GM23248 (cell line): ENCODE measurements at regions not wholly inside any gene's neighbourhood (a gene's known extent, or its start where the extent isn't known, plus 50 kb on each side); places are given as distances from the start of the nearest gene placed in this dataset.

Experiments used
- DNase-seq: peaks from one replicate; pipeline ENCODE4 v3.0.0-alpha.2; 2015
- H2AFZ ChIP-seq: fragments of 200-600 bp; sonication (generic); 2 replicates; pipeline ENCODE4 v1.6.1; 2016; ENCODE audit warnings: antibody characterized with exemption
- H3F3A ChIP-seq: fragments of 200-600 bp; sonication (generic); 2 replicates; pipeline ENCODE4 v1.6.1; 2016; ENCODE audit warnings: mild to moderate bottlenecking, antibody characterized with exemption, mixed run types; ENCODE audit not compliant: insufficient read depth
- H3K27ac ChIP-seq: fragments of 200-600 bp; sonication (generic); 2 replicates; pipeline ENCODE4 v1.5.1; 2016; ENCODE audit warnings: mild to moderate bottlenecking
- H3K27me3 ChIP-seq: fragments of 200-600 bp; sonication (generic); replicated peaks from 2 replicates; pipeline ENCODE4 v1.6.1; 2016; ENCODE audit warnings: mild to moderate bottlenecking; ENCODE audit not compliant: insufficient read depth
- H3K36me3 ChIP-seq: fragments of 200-600 bp; sonication (generic); 2 replicates; pipeline ENCODE4 v1.6.1; 2016; ENCODE audit warnings: low read depth, mild to moderate bottlenecking
- H3K4me1 ChIP-seq: fragments of 200-600 bp; sonication (generic); 2 replicates; pipeline ENCODE4 v1.6.1; 2016; ENCODE audit warnings: mild to moderate bottlenecking; ENCODE audit not compliant: insufficient read depth
- H3K4me2 ChIP-seq: fragments of 200-600 bp; sonication (generic); one replicate; pipeline ENCODE4 v1.6.1; 2016; ENCODE audit warnings: mild to moderate bottlenecking; ENCODE audit not compliant: unreplicated experiment
- H3K4me3 ChIP-seq: fragments of 200-600 bp; sonication (generic); 2 replicates; pipeline ENCODE4 v1.5.1; 2016; ENCODE audit warnings: mild to moderate bottlenecking
- H3K79me2 ChIP-seq: fragments of 200-600 bp; sonication (generic); 2 replicates; pipeline ENCODE4 v1.6.1; 2016; ENCODE audit warnings: mild to moderate bottlenecking; ENCODE audit not compliant: insufficient read depth
- H3K9ac ChIP-seq: fragments of 200-600 bp; sonication (generic); 2 replicates; pipeline ENCODE4 v1.6.1; 2016; ENCODE audit warnings: mild to moderate bottlenecking
- H3K9me2 ChIP-seq: fragments of 200-600 bp; sonication (generic); 2 replicates; pipeline ENCODE4 v1.6.1; 2016; ENCODE audit warnings: mixed run types, mild to moderate bottlenecking, moderate library complexity; ENCODE audit not compliant: insufficient read depth
- H3K9me3 ChIP-seq: fragments of 200-600 bp; sonication (generic); one replicate; pipeline ENCODE4 v1.6.1; 2017; ENCODE audit warnings: low read depth
- H4K20me1 ChIP-seq: fragments of 200-600 bp; sonication (generic); 2 replicates; pipeline ENCODE4 v1.6.0; 2016; ENCODE audit not compliant: insufficient read depth
- EZH2 ChIP-seq: fragments of 200-600 bp; sonication (generic); IDR thresholded peaks from 2 replicates; pipeline ENCODE4 v1.6.1; 2018; ENCODE audit warnings: antibody characterized with exemption, mild to moderate bottlenecking; ENCODE audit not compliant: insufficient read depth, poor library complexity, severe bottlenecking
- EZH2phosphoT487 ChIP-seq: fragments of 200-600 bp; sonication (generic); IDR thresholded peaks from 2 replicates; pipeline ENCODE4 v1.6.1; 2018; ENCODE audit warnings: antibody characterized with exemption, moderate library complexity, mild to moderate bottlenecking, low read depth; ENCODE audit not compliant: insufficient read depth
- WGBS, 2 experiments: methylation state at CpG; one replicate each; pipeline ENCODE4 v1.1.6; 2015 to 2017; ENCODE audit warnings: low lambda C conversion rate in 2 of 2, low coverage in 1 of 2; ENCODE audit errors: missing lambda C conversion rate in 2 of 2; 5-methylcytosine and 5-hydroxymethylcytosine counted together
- in situ Hi-C: fragments of 300-500 bp; cut with MboI; formaldehyde crosslinking; loops from 2 replicates; pipeline ENCODE4 v1.15.0; 2020

GRCh38 chr15:57773051-57773450 is 66.5 kb downstream of the POLR2M start:
- Histone ChIP-seq H3K27me3 (no peaks in the 10 kb centered on the region), H3K4me3 (no peak overlapping the region), H3K4me1 (peaks cover 11% of the 10 kb centered on the region), H3K79me2 (no peaks in the 10 kb centered on the region), H3K9ac (no peak overlapping the region), H4K20me1 (no peaks in the 10 kb centered on the region), H3K36me3 (no peaks in the 10 kb centered on the region), H3K27ac (no peak overlapping the region), H3K4me2 (no peak overlapping the region), H2AFZ (no peak overlapping the region), H3F3A (0 out of 2 replicates have a peak, but pooled peaks cover 11% of the 10 kb centered on the region), H3K9me3 (no peaks in the 10 kb centered on the region), H3K9me2 (no peaks in the 10 kb centered on the region)
- TF ChIP-seq EZH2phosphoT487 (no peak), EZH2 (no peak)
- in situ Hi-C loops: no loop called here
- no peak for DNase-seq
- WGBS, 2 experiments: 87 to 96% methylated on average over 2 of the region's 2 CpGs

- Histone ChIP-seq H3K27me3 (no peaks in the 10 kb centered on the region), H3K9ac (no peak overlapping the region), H3K4me2 (no peak overlapping the region), H3K9me2 (no peaks in the 10 kb centered on the region), H3F3A (0 out of 2 replicates have a peak, but pooled peaks cover 5% of the 10 kb centered on the region), H3K9me3 (no peaks in the 10 kb centered on the region), H3K4me3 (no peak overlapping the region), H3K4me1 (no peaks in the 10 kb centered on the region), H3K36me3 (no peaks in the 10 kb centered on the region), H3K27ac (no peak overlapping the region), H3K79me2 (no peaks in the 10 kb centered on the region), H2AFZ (no peak overlapping the region), H4K20me1 (no peaks in the 10 kb centered on the region)
- TF ChIP-seq EZH2 (no peak), EZH2phosphoT487 (no peak)
- DNase-seq: no peak
- in situ Hi-C loops: no loop called here
- 73 to 93% methylated on average over 3 to 4 of the region's 4 CpGs for WGBS, 2 experiments
Measured at GRCh38 chr15:57777003-57777402, 70.5 kb downstream of the POLR2M start.

GRCh38 chr15:57780471-57780870 is 74.0 kb downstream of the POLR2M start:
- Histone ChIP-seq H3K27ac (no peak overlapping the region), H3K9me3 (no peaks in the 10 kb centered on the region), H3K36me3 (no peaks in the 10 kb centered on the region), H3F3A (peaks cover 20% of the 10 kb centered on the region), H3K27me3 (no peaks in the 10 kb centered on the region), H4K20me1 (no peaks in the 10 kb centered on the region), H3K79me2 (no peaks in the 10 kb centered on the region), H3K4me3 (no peak overlapping the region), H3K4me2 (no peak overlapping the region), H3K9me2 (no peaks in the 10 kb centered on the region), H2AFZ (no peak overlapping the region), H3K4me1 (peaks cover 19% of the 10 kb centered on the region), H3K9ac (no peak overlapping the region)
- DNase-seq: no peak
- 15 to 16% methylated on average over 4 of the region's 4 CpGs for WGBS, 2 experiments
- no peak for TF ChIP-seq EZH2phosphoT487
- in situ Hi-C loops: no loop called here

GRCh38 chr15:57782731-57783130 is 76.2 kb downstream of the POLR2M start:
- Histone ChIP-seq H3K27ac (peak overlapping the region; percentile 10; the same call in 1 of the 2 replicates), H3K4me1 (peaks cover 19% of the 10 kb centered on the region), H3K9ac (no peak overlapping the region), H3K9me2 (no peaks in the 10 kb centered on the region), H3K4me3 (no peak overlapping the region), H3K36me3 (no peaks in the 10 kb centered on the region), H2AFZ (peak overlapping the region; percentile 12; the same call in 1 of the 2 replicates), H3K4me2 (peak overlapping the region; percentile 63), H3K79me2 (no peaks in the 10 kb centered on the region), H4K20me1 (no peaks in the 10 kb centered on the region), H3K27me3 (no peaks in the 10 kb centered on the region), H3F3A (peaks cover 20% of the 10 kb centered on the region), H3K9me3 (no peaks in the 10 kb centered on the region)
- 59 to 65% methylated on average over 6 of the region's 6 CpGs for WGBS, 2 experiments
- TF ChIP-seq EZH2phosphoT487 (no peak), EZH2 (no peak)
- peak; percentile 34 for DNase-seq
- in situ Hi-C loops: no loop called here

GRCh38 chr15:57784081-57784511 is 77.6 kb downstream of the POLR2M start:
- no peaks in the 10 kb centered on the region for H3K9me3 ChIP-seq
- peak overlapping the region; percentile 53 for H3K4me3 ChIP-seq
- H4K20me1 ChIP-seq: no peaks in the 10 kb centered on the region
- peak overlapping the region; percentile 88 for H2AFZ ChIP-seq
- H3K4me1 ChIP-seq: peaks cover 19% of the 10 kb centered on the region
- H3K9ac ChIP-seq: peak overlapping the region; percentile 62
- in situ Hi-C loops: no loop called here
- TF ChIP-seq EZH2phosphoT487 (no peak), EZH2 (no peak)
- H3K36me3 ChIP-seq: no peaks in the 10 kb centered on the region
- 2% methylated on average over 4 of the region's 4 CpGs for WGBS, 2 experiments
- peak overlapping the region; percentile 78 for H3K27ac ChIP-seq
- no peaks in the 10 kb centered on the region for H3K9me2 ChIP-seq
- H3K27me3 ChIP-seq: no peaks in the 10 kb centered on the region
- peak overlapping the region; percentile 63 for H3K4me2 ChIP-seq
- peaks cover 20% of the 10 kb centered on the region for H3F3A ChIP-seq
- peak; percentile 91 for DNase-seq
- no peaks in the 10 kb centered on the region for H3K79me2 ChIP-seq
